Stimulated activated effector memory CD8-positive, alpha-beta T cell treated with anti-CD3 and anti-CD28 coated beads, Interleukin-12 subunit alpha, Interleukin-12 subunit beta, amount 100 ng/mL, for 72 hours (primary cell): ENCODE measurements at regions not wholly inside any gene's neighbourhood (a gene's known extent, or its start where the extent isn't known, plus 50 kb on each side); places are given as distances from the start of the nearest gene placed in this dataset.

ENCODE experiments used
- ATAC-seq: fragments of 150-1000 bp; cut with Tn5 transposase; 2 replicates; pipeline ENCODE4 v1.10.0; 2021
- DNase-seq, 2 donors: peaks; one replicate each; pipeline ENCODE4 v3.0.0; 2021 to 2022; ENCODE audit warnings: low spot score in 2 of 2
- H3K27ac Mint-ChIP-seq: one replicate; pipeline ENCODE4 v1.8.0; 2022; ENCODE audit warnings: mild to moderate bottlenecking, mixed read lengths
- H3K36me3 Mint-ChIP-seq: one replicate; pipeline ENCODE4 v1.8.0; 2022; ENCODE audit warnings: mild to moderate bottlenecking, mixed read lengths
- H3K4me1 Mint-ChIP-seq: one replicate; pipeline ENCODE4 v1.8.0; 2022; ENCODE audit warnings: mixed read lengths
- H3K4me3 Mint-ChIP-seq: one replicate; pipeline ENCODE4 v1.8.0; 2022; ENCODE audit warnings: mild to moderate bottlenecking, mixed read lengths
- H3K9me3 Mint-ChIP-seq: one replicate; pipeline ENCODE4 v1.8.0; 2022; ENCODE audit warnings: mixed read lengths

- DNase-seq (no peak), ATAC-seq (no peak)
- Mint-ChIP-seq H3K4me3 (no peak overlapping the region), H3K27ac (no peak overlapping the region), H3K9me3 (no peaks in the 10 kb centered on the region), H3K36me3 (no peaks in the 10 kb centered on the region), H3K4me1 (no peaks in the 10 kb centered on the region)
Measured at GRCh38 chr4:10172278-10172921, 55.8 kb upstream of the WDR1 start.

GRCh38 chr4:10171055-10171454 is 54.5 kb upstream of the WDR1 start:
- no peaks in the 10 kb centered on the region for H3K36me3 Mint-ChIP-seq
- H3K27ac Mint-ChIP-seq, result no peak overlapping the region
- no peaks in the 10 kb centered on the region for H3K4me1 Mint-ChIP-seq
- H3K4me3 Mint-ChIP-seq, result no peak overlapping the region
- ATAC-seq (no peak), DNase-seq (no peak)
- H3K9me3 Mint-ChIP-seq, result no peaks in the 10 kb centered on the region

- Mint-ChIP-seq H3K27ac (peak overlapping the region; percentile 7), H3K9me3 (no peaks in the 10 kb centered on the region), H3K4me3 (no peak overlapping the region), H3K36me3 (no peaks in the 10 kb centered on the region), H3K4me1 (no peaks in the 10 kb centered on the region)
- DNase-seq (no peak), ATAC-seq (no peak)
Measured at GRCh38 chr4:10169839-10170387, 53.3 kb upstream of the WDR1 start.

DNA sequence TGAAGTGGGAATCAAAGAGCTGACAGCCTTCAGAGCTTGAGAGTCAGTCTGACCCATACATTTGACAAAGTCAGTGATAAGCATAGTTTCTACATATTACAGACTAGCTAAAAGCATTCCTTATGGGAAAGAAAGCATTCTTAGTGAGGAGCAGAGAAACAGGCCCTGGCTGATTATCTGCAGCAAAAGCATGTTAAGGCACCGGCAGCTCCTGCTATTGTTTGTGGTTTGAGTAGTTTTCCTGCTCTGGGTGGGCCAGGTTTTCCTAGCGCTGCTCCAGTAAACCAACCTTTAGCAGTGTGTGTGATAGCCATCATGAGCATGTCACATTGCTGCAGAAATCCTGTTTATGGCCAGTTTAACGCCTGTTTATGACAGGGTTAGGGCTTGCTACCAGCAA is 51.6 kb upstream of the WDR1 start:
- Mint-ChIP-seq H3K36me3 (no peaks in the 10 kb centered on the region), H3K27ac (no peak overlapping the region), H3K4me1 (no peaks in the 10 kb centered on the region), H3K9me3 (no peaks in the 10 kb centered on the region), H3K4me3 (no peak overlapping the region)
- ATAC-seq (no peak), DNase-seq (no peak)

GRCh38 chr4:10167201-10167600 is 50.6 kb upstream of the WDR1 start:
- no peaks in the 10 kb centered on the region for H3K4me1 Mint-ChIP-seq
- H3K9me3 Mint-ChIP-seq, result no peaks in the 10 kb centered on the region
- no peak for ATAC-seq
- DNase-seq, result no peak
- no peaks in the 10 kb centered on the region for H3K36me3 Mint-ChIP-seq
- H3K27ac Mint-ChIP-seq, result no peak overlapping the region
- no peak overlapping the region for H3K4me3 Mint-ChIP-seq
